Suppressor macrophage treated with lipopolysaccharide for 4 hours (primary cell): ENCODE measurements at regions not wholly inside any gene's neighbourhood (a gene's known extent, or its start where the extent isn't known, plus 50 kb on each side); places are given as distances from the start of the nearest gene placed in this dataset.
"Not testable (repeated sequence)": the region's sequence is repeated elsewhere in the genome, so short reads cannot be mapped to it uniquely, and the experiment has no call there.

ENCODE experiments used
- DNase-seq: peaks from one replicate; pipeline ENCODE4 v3.0.0-alpha.2; 2020

GRCh38 chr6:147674099-147674498 lies 165.6 kb downstream of the SAMD5 start:
- no peak for DNase-seq

- no peak for DNase-seq
These were observed 166.3 kb downstream of the SAMD5 start for GRCh38 chr6:147674794-147675193.

- no peak for DNase-seq
These were observed 166.8 kb downstream of the SAMD5 start for GRCh38 chr6:147675281-147675680.

GRCh38 chr6:147676495-147677199 lies 168.2 kb downstream of the SAMD5 start:
- DNase-seq: no peak

- DNase-seq: no peak
These were observed 169.2 kb downstream of the SAMD5 start for GRCh38 chr6:147677647-147678046.

- DNase-seq: no peak
These were observed 169.8 kb downstream of the SAMD5 start for GRCh38 chr6:147678253-147678652.

GRCh38 chr6:147684906-147685305 lies 176.4 kb downstream of the SAMD5 start:
- no peak for DNase-seq

GRCh38 chr6:147689398-147689797 lies 180.9 kb downstream of the SAMD5 start:
- DNase-seq: no peak

- no peak for DNase-seq
These were observed 183.0 kb downstream of the SAMD5 start for GRCh38 chr6:147691446-147691845.

- DNase-seq: no peak
These were observed 184.7 kb downstream of the SAMD5 start for GRCh38 chr6:147693181-147693580.

- not testable (repeated sequence) for DNase-seq
These were observed 186.1 kb downstream of the SAMD5 start for GRCh38 chr6:147694556-147694955.

GRCh38 chr6:147695819-147696218 lies 187.3 kb downstream of the SAMD5 start:
- no peak for DNase-seq

GRCh38 chr6:147699140-147699539 lies 190.7 kb downstream of the SAMD5 start:
- DNase-seq: no peak

- no peak for DNase-seq
These were observed 191.1 kb downstream of the SAMD5 start for GRCh38 chr6:147699637-147700036.

GRCh38 chr6:147700436-147701209 lies 192.1 kb downstream of the SAMD5 start:
- DNase-seq: no peak

- DNase-seq: no peak
These were observed 196.2 kb downstream of the SAMD5 start for GRCh38 chr6:147704691-147705090.

GRCh38 chr6:147707524-147707923 lies 199.0 kb downstream of the SAMD5 start:
- DNase-seq: no peak

GRCh38 chr6:147708170-147708569 lies 199.7 kb downstream of the SAMD5 start:
- no peak for DNase-seq

- DNase-seq: no peak
These were observed 201.1 kb downstream of the SAMD5 start for GRCh38 chr6:147709396-147710272.

- DNase-seq: no peak
These were observed 202.4 kb downstream of the SAMD5 start for GRCh38 chr6:147710890-147711289.

GRCh38 chr6:147711476-147711875 lies 203.0 kb downstream of the SAMD5 start:
- no peak for DNase-seq

GRCh38 chr6:147712841-147713240 lies 204.4 kb downstream of the SAMD5 start:
- DNase-seq: no peak

- no peak for DNase-seq
These were observed 206.5 kb downstream of the SAMD5 start for GRCh38 chr6:147715035-147715434.
